ENCODE measurements at regions not wholly inside any gene's neighbourhood (a gene's known extent, or its start where the extent isn't known, plus 50 kb on each side); places are given as distances from the start of the nearest gene placed in this dataset.

DNA sequence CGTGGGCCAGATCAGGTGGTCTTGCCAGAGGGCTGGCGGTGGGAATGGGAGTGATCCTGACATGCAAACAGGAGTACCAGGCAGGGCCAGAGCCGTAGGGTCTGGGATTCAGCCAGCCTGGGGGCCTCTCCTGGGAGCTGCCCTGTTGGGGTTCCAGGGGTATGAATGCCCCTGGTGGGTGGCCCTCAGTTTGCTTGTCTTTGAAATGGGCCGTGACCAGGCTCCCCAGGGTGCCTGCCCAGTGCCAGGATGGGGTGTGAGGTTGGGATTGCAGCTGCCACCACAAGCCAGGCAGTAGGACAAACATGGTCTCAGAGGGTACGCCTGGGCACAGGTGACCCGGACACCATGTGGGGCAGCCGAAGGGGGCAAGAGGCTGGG lies 168.8 kb downstream of the KIF26A start:
- TF ChIP-seq, protein P1, sequence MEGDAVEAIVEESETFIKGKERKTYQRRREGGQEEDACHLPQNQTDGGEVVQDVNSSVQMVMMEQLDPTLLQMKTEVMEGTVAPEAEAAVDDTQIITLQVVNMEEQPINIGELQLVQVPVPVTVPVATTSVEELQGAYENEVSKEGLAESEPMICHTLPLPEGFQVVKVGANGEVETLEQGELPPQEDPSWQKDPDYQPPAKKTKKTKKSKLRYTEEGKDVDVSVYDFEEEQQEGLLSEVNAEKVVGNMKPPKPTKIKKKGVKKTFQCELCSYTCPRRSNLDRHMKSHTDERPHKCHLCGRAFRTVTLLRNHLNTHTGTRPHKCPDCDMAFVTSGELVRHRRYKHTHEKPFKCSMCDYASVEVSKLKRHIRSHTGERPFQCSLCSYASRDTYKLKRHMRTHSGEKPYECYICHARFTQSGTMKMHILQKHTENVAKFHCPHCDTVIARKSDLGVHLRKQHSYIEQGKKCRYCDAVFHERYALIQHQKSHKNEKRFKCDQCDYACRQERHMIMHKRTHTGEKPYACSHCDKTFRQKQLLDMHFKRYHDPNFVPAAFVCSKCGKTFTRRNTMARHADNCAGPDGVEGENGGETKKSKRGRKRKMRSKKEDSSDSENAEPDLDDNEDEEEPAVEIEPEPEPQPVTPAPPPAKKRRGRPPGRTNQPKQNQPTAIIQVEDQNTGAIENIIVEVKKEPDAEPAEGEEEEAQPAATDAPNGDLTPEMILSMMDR (optimal IDR thresholded peaks at IDR 0.05 in 1 of 3, IDR thresholded peaks at IDR 0.05 in 1 of 3, conservative IDR thresholded peaks at IDR 0.05 in 1 of 3; ENCODE audit: extremely low read depth in 1 of 3, insufficient read depth in 2 of 3, low read length in 3 of 3): no peak
- TF ChIP-seq EZH2 (IDR thresholded peaks at IDR 0.05; ENCODE audit: low read length): no peak
